Thyroid gland (tissue), 4 donors: ENCODE measurements at regions not wholly inside any gene's neighbourhood (a gene's known extent, or its start where the extent isn't known, plus 50 kb on each side); places are given as distances from the start of the nearest gene placed in this dataset.

ENCODE experiments used
- DNase-seq, 2 donors: peaks; one replicate each; pipeline ENCODE4 v3.0.0-alpha.2; 2019
- H3K27ac ChIP-seq, 3 donors: fragments of 200-600 bp; sonication (generic); 1 replicate in 2 of 3; 2 replicates in 1 of 3; pipeline ENCODE4 v1.5.1; 2016 to 2019; ENCODE audit warnings: mild to moderate bottlenecking in 1 of 3, moderate library complexity in 1 of 3
- H3K27me3 ChIP-seq: fragments of 200-600 bp; sonication (generic); one replicate; pipeline ENCODE4 v1.5.1; 2019
- H3K36me3 ChIP-seq, 2 donors: fragments of 200-600 bp; sonication (generic); one replicate each; pipeline ENCODE4 v1.5.1; 2016 to 2019
- H3K4me1 ChIP-seq, 2 donors: fragments of 200-600 bp; sonication (generic); one replicate each; pipeline ENCODE4 v1.5.1; 2017 to 2019
- H3K4me3 ChIP-seq, 3 donors: fragments of 200-600 bp; sonication (generic); replicated peaks in 1 of 3; 1 replicate in 2 of 3; 2 replicates in 1 of 3; pipeline ENCODE4 v1.5.1; 2016; ENCODE audit warnings: mild to moderate bottlenecking in 1 of 3
- H3K9me3 ChIP-seq: fragments of 200-600 bp; sonication (generic); one replicate; pipeline ENCODE4 v1.5.1; 2017
- POLR2A ChIP-seq, 2 donors: fragments of 450-650 bp; IDR thresholded peaks; one replicate each; pipeline ENCODE4 v1.6.1; 2017; ENCODE audit warnings: antibody characterized with exemption in 2 of 2, mild to moderate bottlenecking in 2 of 2, moderate library complexity in 1 of 2
- WGBS, 2 donors: methylation state at CpG; one replicate each; pipeline ENCODE4 v1.1.5; 2017; 5-methylcytosine and 5-hydroxymethylcytosine counted together
- intact Hi-C: fragments of 100-400 bp; cut with DNase I; formaldehyde crosslinking; loops from one replicate; pipeline ENCODE4 v1.15.1; 2023
- TF ChIP-seq, protein P1 (sequence below), 6 experiments: fragments of 200-600 bp in 3 of 6; fragments of 450-650 bp in 3 of 6; sonication (generic) in 3 of 6; IDR thresholded peaks; one replicate each; pipeline ENCODE4 v1.5.1; 2016 to 2019; ENCODE audit warnings: antibody characterized with exemption in 6 of 6, mild to moderate bottlenecking in 2 of 6, inconsistent platforms in 1 of 6, moderate library complexity in 1 of 6

- intact Hi-C loops: no loop called here
These were observed 266.7 kb upstream of the PHF14 start for GRCh38 chr7:10706875-10707493.

GRCh38 chr7:10707519-10707918, 266.2 kb upstream of the PHF14 start:
- no peaks in the 10 kb centered on the region for H3K9me3 ChIP-seq
- no peaks in the 10 kb centered on the region for H3K4me1 ChIP-seq
- H3K4me3 ChIP-seq: no peak overlapping the region
- intact Hi-C loops: no loop called here
- no peak overlapping the region for H3K27ac ChIP-seq
- no peaks in the 10 kb centered on the region for H3K36me3 ChIP-seq
- WGBS, 2 donors: 78 to 84% methylated on average over 1 of the region's 1 CpG
- no peak for DNase-seq
- H3K27me3 ChIP-seq: no peaks in the 10 kb centered on the region
- TF ChIP-seq, protein P1, sequence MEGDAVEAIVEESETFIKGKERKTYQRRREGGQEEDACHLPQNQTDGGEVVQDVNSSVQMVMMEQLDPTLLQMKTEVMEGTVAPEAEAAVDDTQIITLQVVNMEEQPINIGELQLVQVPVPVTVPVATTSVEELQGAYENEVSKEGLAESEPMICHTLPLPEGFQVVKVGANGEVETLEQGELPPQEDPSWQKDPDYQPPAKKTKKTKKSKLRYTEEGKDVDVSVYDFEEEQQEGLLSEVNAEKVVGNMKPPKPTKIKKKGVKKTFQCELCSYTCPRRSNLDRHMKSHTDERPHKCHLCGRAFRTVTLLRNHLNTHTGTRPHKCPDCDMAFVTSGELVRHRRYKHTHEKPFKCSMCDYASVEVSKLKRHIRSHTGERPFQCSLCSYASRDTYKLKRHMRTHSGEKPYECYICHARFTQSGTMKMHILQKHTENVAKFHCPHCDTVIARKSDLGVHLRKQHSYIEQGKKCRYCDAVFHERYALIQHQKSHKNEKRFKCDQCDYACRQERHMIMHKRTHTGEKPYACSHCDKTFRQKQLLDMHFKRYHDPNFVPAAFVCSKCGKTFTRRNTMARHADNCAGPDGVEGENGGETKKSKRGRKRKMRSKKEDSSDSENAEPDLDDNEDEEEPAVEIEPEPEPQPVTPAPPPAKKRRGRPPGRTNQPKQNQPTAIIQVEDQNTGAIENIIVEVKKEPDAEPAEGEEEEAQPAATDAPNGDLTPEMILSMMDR (IDR thresholded peaks at IDR 0.05): no peak
- no peak for TF ChIP-seq POLR2A (IDR thresholded peaks at IDR 0.05)

More at GRCh38 chr7:10706875-10707493, 266.7 kb upstream of the PHF14 start:
- no peaks in the 10 kb centered on the region for H3K9me3 ChIP-seq
- no peaks in the 10 kb centered on the region for H3K4me1 ChIP-seq
- no peaks in the 10 kb centered on the region for H3K27me3 ChIP-seq
- WGBS, 2 donors: 82 to 88% methylated on average over 3 of the region's 3 CpGs
- no peaks in the 10 kb centered on the region for H3K36me3 ChIP-seq
- no peak for TF ChIP-seq POLR2A (IDR thresholded peaks at IDR 0.05)
- TF ChIP-seq, protein P1 (IDR thresholded peaks at IDR 0.05): no peak
- no peak for DNase-seq
- H3K27ac ChIP-seq: no peak overlapping the region
- no peak overlapping the region for H3K4me3 ChIP-seq

- no peak for DNase-seq
- H3K27ac ChIP-seq: no peak overlapping the region
- no peaks in the 10 kb centered on the region for H3K36me3 ChIP-seq
- no peak for TF ChIP-seq POLR2A (IDR thresholded peaks at IDR 0.05)
- TF ChIP-seq, protein P1 (IDR thresholded peaks at IDR 0.05): no peak
- H3K4me3 ChIP-seq: no peak overlapping the region
- intact Hi-C loops: no loop called here
- WGBS, 2 donors: 19 to 23% methylated on average over 5 of the region's 5 CpGs
- H3K27me3 ChIP-seq: no peaks in the 10 kb centered on the region
- no peaks in the 10 kb centered on the region for H3K9me3 ChIP-seq
- no peaks in the 10 kb centered on the region for H3K4me1 ChIP-seq
These were observed 265.2 kb upstream of the PHF14 start for GRCh38 chr7:10708447-10708846.

GRCh38 chr7:10718768-10719167, 254.9 kb upstream of the PHF14 start:
- no peaks in the 10 kb centered on the region for H3K4me1 ChIP-seq
- DNase-seq: no peak
- intact Hi-C loops: no loop called here
- H3K4me3 ChIP-seq: no peak overlapping the region
- H3K27ac ChIP-seq: no peak overlapping the region
- no peaks in the 10 kb centered on the region for H3K36me3 ChIP-seq
- H3K27me3 ChIP-seq: no peaks in the 10 kb centered on the region
- no peak for TF ChIP-seq POLR2A (IDR thresholded peaks at IDR 0.05)
- TF ChIP-seq, protein P1 (IDR thresholded peaks at IDR 0.05): no peak
- 79 to 87% methylated on average over 5 of the region's 5 CpGs for WGBS, 2 donors
- H3K9me3 ChIP-seq: no peaks in the 10 kb centered on the region

DNA sequence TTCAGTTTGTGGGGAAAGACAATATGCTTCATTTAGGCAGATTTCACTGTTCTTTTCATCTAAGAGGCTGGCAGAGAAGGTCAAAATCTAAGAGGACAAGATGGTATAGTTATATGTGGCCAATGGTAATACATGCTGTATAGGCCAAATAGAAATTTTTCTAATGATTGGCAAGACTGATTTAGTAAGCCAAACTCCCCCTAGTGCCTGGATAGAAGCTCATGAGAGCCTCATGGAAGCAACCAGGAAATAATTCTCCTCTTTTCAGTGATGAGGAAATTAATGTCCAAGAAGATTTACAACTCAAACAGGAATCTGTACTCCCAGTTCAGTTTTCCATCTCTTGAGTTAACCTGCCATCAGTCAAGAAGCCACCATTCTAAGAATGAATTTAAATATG, 253.6 kb upstream of the PHF14 start:
- Histone ChIP-seq H3K36me3 (no peaks in the 10 kb centered on the region), H3K4me1 (no peaks in the 10 kb centered on the region), H3K4me3 (no peak overlapping the region), H3K27ac (no peak overlapping the region), H3K27me3 (no peaks in the 10 kb centered on the region), H3K9me3 (no peaks in the 10 kb centered on the region)
- no peak for DNase-seq
- TF ChIP-seq, protein P1 (IDR thresholded peaks at IDR 0.05): no peak
- TF ChIP-seq POLR2A (IDR thresholded peaks at IDR 0.05): no peak
- intact Hi-C loops: no loop called here
